Muscle of arm (tissue), 1 donor: ENCODE measurements at regions not wholly inside any gene's neighbourhood (a gene's known extent, or its start where the extent isn't known, plus 50 kb on each side); places are given as distances from the start of the nearest gene placed in this dataset.

ENCODE experiments used
- DNase-seq: peaks from one replicate; pipeline ENCODE4 v3.0.0-alpha.2; 2013

DNA sequence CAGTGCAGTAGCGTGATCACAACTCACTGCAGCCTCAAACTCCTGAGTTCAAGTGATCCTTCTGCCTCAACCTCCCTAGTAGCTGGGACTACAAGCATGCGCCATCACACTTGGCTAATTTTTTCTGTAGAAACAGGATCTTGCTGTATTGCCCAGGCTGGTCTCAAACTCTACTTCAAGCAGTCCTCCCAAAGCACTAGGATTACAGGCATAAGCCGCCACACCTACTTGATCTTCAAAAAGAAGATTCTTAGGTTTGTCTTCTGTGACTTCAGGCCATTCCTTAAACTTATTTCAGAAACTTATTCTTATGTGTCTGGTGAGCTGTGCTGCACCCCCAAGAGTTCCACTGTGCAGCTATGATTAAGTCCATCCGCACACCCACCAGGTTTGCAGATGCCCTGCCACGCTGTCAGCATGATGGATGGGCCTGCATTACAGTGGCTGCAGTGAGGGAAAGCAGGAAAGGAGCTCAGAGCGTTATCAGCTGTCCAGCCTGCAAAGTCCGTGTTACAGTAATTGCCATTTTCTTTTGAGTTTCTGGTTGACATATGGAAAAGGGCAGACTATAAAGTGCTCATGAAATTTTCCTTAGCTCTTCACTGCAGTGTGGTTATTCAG is 146.6 kb downstream of the AASDH start:
- DNase-seq = no peak

DNA sequence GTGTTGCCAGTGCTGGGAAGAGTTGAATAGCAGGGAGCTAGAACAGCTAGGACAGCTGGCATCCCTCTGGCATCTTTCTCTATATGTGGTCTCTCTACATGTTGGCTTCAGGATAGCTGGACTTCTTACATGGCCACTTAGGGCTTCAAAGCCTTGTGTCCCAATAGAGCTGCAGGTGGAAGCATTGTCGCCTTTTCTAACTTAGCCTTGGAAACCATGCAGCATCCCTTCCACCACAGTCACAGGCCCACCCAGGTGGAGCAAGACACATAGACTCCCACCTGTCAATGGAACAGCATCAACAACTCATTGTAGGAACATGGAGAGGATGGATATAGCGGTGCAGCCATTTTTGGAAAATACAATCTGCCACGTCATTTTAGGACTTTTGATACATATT is 149.0 kb downstream of the AASDH start:
- no peak for DNase-seq

DNA sequence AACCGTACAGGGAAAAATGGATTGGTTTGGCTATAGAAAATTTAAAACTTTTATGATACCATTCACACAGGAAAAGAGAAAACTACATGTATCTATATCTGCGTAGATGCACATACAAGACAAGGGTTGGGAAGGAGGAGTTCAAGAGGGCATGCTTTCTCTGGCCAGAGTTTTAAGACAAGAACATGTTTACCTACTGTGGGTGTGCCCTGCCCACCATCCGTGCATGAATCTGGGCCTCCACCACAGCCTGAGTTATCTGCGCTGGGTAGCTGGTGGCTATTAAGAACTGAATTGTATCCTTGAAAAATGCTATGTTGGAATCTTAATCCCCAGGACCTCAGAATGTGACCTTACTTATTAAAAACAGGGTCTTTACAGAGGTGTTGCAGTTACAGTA is 151.6 kb downstream of the AASDH start:
- DNase-seq = no peak

DNA sequence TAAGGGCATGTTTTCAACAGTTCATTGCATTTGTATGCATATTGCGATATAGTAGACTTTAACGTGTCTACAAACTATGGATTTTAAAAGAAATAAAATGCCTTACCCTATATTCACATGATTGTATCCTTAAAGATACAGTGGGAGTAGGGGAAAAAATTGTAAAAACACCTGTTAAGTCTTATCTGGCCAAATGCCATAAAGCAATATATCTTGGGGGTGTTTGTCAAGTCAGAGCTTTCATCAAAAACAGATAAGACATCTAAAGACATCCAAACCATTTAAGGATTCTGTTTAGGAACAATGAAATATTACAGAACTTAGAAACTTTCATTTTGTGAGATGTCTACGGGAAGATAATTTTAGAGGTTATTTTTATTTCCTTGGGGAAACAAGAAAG is 152.3 kb downstream of the AASDH start:
- DNase-seq = no peak

DNA sequence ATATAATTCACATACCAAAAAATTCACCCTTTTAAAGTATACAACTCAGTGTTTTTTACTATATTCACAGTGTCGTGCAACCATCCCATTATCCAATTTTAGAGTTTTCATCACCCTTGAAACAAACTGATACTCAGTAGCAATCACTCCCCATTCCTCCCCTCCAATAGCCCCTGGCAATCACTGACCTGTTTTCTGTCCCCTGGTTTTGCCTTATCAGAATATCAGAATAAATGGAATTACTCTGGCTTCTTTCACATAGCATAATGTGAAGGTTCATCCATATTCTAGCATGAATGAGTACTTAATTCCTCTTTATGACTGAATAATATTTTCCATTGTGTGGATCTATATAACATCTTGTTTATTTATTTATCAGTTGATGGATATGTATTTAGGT is 153.2 kb downstream of the AASDH start:
- DNase-seq = no peak

DNA sequence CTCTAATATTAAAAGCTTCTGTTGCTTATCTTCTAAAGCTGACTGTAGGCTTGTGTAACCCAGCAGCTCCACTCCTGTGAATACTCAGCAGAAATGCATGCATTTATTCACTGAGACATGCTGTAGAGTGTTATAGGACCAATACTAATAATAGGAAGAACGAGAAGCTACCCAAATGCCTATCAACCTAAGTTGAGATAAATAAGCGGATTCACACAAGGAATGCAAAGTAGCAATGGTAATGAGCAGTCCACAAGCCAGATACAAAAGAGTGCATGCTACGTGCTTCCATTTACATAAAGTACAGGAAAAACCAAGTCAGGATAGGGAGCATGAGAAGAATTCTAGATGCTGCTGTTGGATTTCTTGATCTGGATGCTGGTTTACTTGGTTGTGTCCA is 155.9 kb downstream of the AASDH start:
- DNase-seq = no peak

DNA sequence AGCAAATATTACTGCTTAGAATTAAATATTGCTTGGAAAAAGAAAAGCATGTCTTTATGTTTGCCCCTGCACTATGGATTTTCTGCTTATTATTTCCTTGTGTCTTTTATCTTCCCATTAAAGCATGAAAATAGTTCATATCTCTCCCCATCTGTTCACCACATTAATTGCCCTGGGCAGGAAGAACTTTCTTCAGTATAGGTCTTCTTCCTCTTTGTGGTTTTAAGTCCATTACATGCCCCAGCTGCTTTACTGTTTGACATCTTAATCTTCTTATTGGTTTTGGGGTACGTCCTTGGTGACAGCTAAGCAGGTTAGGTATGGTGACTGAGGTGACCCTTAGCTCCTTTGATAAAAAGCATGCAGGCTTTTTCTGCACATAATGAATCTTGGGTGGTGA is 157.3 kb downstream of the AASDH start:
- no peak for DNase-seq

DNA sequence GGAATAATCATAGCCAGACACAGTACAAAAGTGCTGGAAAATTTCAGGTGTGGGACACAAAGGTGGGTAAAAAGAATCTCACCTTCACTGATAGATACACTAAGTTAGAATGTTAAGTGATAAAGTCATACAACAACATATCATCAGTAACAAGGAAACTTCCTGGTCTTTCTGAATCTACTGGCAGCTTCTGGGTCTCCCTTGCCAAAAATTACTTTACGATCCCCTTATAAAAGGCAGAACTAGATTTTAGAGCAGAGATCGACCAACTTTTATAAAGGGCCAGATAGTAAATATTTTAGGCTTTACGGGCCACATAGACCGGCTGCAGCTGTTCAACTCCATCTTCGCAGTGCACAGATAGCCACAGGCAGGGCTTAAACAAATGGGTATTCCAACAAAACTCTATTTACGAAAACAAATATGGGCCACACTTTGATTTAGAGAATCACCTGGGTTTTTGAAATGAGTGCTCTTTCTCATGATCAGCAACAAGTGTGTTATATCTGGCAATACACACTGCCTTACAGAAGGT is 159.9 kb downstream of the AASDH start:
- no peak for DNase-seq

DNA sequence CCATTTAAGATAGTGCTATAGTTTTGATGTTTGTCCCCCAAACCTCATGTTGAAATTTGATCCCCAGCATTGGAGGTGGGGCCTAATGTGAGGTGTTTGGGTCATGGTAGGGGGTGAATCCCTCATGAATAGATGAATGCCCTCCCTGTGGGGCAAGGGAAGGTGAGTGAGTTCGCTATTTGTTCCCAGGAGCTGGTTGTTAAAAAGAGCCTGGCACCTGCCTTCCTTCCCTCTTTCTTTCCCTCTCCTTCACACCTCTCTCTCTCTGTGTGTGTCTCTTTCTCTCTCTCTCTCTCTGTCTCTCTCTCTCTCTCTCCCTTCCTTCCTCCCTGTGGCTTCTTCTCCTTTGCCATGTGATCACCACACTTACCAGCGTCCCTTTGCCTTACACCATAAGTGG is 160.7 kb downstream of the AASDH start:
- no peak for DNase-seq

DNA sequence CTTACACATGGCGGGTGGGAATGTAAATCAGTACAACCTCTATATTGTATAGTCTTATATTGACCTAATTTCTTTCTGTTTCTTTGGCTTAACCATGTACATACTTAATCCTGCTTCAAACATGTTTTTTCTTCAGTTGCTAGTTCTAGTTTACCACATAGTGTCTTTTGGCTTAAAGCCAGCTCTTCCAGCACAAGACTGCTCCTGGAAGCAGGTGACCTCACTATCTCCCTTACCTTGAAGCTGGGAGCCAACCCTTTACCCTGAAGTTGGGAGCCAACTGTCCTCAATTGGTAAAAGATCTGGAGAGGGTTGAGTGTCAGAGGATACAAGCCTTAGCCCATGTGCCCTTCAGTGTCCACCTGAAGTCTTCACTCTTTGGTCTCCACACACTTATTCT is 162.7 kb downstream of the AASDH start:
- no peak for DNase-seq

DNA sequence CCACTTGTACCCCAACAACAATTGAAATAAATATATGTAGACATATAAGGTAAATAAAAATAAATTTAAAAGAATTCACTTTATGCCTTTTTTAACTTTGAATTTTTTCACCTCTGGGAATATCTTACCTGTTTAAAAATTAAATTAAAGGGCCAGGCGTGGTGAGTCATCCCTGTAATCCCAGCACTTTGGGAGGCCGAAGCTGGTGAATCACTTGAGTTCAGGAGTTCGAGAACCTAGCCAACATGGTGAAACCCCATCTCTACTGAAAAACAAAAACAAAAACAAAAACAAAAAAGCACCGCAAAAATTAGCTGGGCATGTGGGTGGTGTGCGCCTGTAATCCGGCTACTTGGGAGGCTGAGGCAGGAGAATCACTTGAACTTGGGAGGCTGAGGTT is 164.8 kb downstream of the AASDH start:
- no peak for DNase-seq

DNA sequence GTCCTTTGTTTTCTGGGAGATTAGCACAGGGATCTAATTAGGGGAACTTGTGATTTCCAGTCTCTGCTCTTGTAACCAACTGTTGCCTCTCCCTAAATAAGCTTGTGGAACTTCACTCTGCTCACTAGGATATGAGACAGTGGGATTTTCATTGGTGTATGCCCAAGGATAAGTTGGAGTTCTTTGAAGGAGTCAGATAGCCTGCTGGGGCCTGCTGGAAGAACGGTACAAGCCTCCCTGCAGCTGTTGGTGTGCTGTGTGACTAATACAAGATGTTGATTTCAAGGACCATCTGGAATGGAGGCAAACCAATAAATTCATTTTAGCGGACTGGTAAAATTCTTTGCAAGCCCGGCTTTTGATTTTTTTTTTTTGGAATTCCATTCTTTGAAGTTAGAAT is 167.0 kb downstream of the AASDH start:
- DNase-seq = no peak

DNA sequence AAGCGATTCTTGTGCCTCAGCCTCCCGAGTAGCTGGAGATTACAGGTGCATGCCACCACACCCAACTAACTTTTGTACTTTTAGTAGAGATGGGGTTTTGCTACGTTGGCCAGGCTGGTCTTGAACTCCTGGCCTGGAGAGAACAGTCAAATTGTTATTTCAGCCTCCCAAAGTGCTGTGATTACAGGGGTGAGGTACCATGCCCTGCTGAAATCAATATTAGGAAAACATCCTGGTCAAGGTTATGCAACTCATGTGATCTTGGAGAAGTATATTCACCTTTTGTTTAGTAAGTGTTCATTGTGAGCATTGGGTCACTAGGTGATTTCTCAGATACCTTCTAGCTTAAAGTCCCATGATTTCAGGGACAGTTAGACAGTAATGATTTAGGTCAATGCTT is 167.8 kb downstream of the AASDH start:
- no peak for DNase-seq

DNA sequence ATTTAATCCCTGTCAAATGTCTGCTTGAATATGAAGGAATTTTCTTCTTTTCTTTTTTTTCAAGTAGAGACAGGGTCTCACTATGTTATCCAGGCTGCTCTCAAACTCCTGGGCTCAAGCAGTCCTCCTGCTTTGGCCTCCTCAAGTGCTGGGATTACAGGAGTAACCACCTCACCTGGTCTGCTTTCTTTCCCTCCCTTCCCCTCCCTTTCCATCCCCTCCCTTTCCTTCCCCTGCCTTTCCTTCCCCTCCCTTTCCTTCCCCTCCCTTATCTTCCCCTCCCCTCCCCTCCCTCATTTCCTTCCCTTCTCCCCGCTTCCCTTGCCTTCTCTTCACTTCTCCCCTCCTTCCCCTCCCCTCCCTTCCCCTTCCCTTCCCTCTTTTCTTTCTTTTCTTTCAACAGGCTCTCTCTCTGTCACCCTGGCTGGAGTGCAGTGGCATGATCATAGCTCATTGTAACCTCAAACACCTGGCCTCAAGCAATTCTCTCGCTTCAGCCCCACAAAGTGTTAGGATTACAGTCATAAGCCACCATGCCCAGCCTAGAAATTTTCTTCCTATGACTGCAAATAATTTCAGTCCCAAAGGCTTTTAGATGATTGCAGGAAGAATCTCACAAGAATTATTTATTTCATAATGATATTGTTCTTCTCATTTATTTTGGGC is 168.9 kb downstream of the AASDH start:
- no peak for DNase-seq

DNA sequence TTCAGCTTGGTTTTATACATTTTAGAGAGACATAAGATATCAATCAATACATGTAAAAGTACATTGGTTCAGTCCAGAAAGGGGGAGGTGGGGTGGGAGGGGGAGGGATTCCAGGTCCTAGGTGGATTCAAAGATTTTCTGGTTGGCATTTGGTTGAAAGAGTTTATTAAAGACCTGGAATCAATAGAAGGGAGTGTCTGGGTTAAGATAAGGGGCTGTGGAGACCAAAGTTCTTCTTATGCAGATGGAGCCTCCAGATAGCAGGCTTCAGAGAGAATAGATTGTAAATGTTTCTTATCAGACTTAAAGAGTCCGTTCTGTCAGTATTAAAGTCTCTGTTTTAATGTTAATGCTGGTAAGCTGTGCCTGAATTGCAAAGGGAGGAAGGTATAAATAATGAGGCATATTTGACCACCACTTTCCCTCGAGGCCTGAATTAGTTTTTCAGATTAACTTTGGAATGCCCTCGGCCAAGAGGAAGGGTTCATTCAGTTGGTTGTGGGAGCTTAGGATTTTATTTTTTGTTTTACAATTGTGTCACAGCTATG is 169.9 kb downstream of the AASDH start:
- no peak for DNase-seq

DNA sequence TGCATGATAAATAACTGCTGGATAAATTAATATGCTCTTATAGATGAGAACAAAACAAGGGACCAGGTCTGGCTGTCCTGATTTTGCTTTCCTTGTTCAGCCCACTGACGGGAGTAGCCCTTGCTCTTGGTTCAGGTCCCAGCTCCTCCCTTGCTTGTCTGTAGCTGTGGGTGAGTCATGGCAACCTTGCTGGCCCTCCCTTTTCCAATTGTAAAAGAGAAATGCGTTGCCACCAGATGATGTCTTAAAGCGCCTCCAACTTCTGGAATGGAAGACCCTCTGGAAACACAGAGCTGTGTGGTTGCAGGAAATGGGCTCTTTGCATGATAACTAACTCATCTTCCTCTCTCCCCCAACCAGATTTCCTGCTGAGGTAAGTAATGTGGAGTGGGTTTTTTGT is 171.4 kb downstream of the AASDH start:
- no peak for DNase-seq

DNA sequence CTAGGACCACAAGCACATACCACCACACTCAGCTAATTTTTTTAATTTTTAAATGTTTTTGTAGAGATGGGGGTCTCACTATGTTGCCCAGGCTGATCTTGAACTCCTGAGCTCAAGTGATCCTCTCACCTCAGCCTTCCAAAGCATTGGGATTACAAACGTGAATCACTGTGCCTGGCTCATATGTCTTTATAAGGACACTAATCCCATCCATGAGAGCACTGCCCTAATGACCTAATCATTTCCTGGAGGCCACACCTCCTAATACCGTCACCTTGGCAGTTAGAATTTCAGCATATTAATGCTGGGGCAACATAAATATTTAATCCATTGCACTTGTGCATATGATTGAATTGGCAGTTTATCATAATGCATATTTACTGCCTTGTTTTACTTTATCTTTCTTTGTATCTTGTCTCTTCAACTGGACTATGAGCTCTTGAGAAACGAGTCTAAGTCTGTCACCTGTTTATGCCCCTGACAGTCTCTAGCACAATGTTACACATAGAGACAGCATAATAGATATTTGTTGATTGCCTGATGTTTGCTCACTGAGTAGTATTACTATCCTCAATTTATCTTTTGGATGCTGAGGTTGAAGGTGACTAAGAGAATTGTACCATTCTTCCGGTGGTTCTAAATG is 172.0 kb downstream of the AASDH start:
- no peak for DNase-seq

DNA sequence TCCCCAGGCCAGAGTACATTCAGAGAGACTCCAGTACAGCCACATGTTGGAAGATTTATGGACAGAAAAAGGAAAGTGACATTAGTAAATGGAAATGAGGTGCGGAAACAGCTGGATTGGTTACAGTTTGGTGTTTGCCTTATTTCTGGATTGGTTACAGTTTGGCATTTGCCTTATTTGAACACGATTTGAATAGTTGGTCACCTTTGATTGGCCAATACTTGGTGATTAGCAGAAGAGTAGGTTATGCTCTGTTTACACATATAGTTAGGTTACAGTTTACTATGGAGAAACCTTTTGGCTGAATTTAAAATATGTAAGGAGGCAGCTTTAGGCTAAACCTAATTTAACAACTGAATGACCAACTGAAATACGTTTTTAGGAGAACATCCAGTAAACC is 173.7 kb downstream of the AASDH start:
- no peak for DNase-seq

DNA sequence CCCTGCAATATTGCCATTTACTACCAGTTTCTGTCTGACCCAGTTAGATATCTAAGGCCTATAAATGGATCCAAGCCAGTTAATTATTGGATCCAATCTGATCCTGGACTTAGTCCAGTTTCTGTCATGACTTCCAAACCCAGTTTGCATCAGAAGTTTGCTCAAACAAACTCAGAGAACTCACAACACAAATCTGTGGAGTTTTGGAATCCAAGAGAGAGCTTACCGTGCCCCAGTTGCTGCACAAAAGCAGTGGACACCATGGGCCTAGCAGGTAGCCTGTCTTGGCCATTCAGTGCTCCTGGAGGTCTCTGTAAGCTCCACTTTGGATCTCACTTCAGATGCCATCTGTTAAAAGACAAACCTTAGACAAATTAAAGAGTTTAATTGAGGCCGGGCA is 174.5 kb downstream of the AASDH start:
- DNase-seq = no peak

DNA sequence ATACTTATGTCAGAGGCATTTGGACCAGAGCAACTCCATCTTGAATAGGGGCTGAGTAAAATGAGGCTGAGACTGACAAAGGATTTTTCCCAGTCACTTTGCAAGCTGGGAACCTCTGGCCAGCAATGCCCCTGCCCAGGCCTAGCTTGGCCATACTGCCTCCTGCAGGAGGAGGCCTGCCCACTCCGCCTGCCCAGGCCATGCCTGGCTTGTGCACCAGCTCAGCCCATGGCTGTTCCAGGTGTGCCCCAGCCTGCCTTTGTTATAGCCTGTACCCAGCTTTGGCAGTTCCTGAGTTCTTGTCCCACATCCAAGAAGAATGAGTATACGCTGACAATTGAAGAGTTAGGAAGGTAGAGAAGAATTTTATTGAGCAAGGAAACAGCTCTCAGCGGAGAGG is 176.1 kb downstream of the AASDH start:
- no peak for DNase-seq

DNA sequence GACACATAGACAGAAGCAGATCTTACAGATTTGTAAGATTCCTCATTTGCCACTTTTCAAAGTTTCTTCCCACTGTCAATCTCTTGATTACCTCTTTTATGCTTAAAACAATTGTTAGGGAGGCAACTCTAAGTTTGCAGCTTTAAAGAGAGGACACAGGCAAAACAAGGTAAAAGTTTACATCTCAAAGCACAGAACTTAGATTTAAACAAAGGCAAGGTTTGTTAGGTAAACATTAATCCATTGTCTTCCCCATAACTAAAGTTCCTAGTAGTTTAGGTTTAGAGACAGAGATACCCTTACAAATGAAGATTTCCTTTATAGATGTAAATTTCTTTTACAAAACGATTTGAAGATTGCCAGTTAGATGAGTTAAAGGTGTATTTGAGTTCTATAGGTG is 176.9 kb downstream of the AASDH start:
- no peak for DNase-seq

DNA sequence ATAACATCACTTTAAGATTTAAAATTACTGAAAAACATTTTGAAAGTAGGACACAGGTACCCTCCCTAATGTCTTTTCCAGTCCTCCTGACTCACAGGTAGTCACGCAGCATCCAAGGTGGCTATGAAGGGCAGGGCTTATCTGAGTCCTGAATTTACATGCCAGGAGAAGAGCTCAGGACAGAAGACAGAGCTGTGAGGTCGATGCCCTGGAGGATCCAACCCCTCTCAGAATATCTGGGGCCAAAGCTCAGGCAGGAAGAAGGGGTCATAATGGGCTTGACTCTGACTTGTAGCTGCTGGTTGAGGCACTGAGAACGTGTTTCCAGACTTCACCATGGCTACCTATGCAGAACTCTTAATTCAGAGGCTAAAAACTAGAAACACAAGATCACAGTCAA is 177.5 kb downstream of the AASDH start:
- DNase-seq = no peak

DNA sequence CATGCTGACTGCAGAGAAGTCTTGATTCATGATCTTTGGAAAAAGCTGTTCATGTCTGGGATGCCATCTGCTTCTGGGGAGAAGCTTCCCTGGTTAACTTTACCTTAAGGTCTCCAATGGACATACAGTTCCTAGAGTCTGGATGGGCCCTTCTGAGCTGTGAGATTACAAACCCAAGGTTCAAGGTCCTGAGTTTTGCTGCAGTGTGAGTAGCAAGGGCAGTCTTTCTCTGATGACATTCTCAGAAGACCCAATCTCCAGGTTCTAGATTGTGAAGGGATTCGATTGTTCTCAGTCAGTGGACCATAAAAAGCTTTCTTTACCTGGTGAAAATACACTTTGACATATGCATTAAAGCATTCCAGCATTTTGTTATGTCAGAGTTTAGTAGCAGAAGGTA is 179.2 kb downstream of the AASDH start:
- DNase-seq = no peak
